Muscle of arm (tissue), 1 donor: ENCODE measurements at regions not wholly inside any gene's neighbourhood (a gene's known extent, or its start where the extent isn't known, plus 50 kb on each side); places are given as distances from the start of the nearest gene placed in this dataset.

ENCODE experiments used
- DNase-seq: peaks from one replicate; pipeline ENCODE4 v3.0.0-alpha.2; 2013

GRCh38 chr3:124489506-124489905, 240.7 kb upstream of the UMPS start:
- no peak for DNase-seq

GRCh38 chr3:124491098-124491497, 239.2 kb upstream of the UMPS start:
- DNase-seq, result no peak

GRCh38 chr3:124491875-124492274, 238.4 kb upstream of the UMPS start:
- DNase-seq, result no peak

- no peak for DNase-seq
Measured at GRCh38 chr3:124492824-124493223, 237.4 kb upstream of the UMPS start.

GRCh38 chr3:124496061-124496460, 234.2 kb upstream of the UMPS start:
- no peak for DNase-seq

- no peak for DNase-seq
Measured at GRCh38 chr3:124497487-124497886, 232.8 kb upstream of the UMPS start.

GRCh38 chr3:124498891-124499290, 231.4 kb upstream of the UMPS start:
- DNase-seq, result no peak

- no peak for DNase-seq
Measured at GRCh38 chr3:124504332-124505059, 225.8 kb upstream of the UMPS start.

- DNase-seq, result no peak
Measured at GRCh38 chr3:124509884-124510283, 220.4 kb upstream of the UMPS start.

GRCh38 chr3:124510290-124510689, 220.0 kb upstream of the UMPS start:
- DNase-seq, result no peak

GRCh38 chr3:124512881-124513609, 217.2 kb upstream of the UMPS start:
- DNase-seq, result no peak

GRCh38 chr3:124513610-124513997, 216.6 kb upstream of the UMPS start:
- no peak for DNase-seq

- no peak for DNase-seq
Measured at GRCh38 chr3:124514683-124515082, 215.6 kb upstream of the UMPS start.

GRCh38 chr3:124516333-124516732, 213.9 kb upstream of the UMPS start:
- no peak for DNase-seq

GRCh38 chr3:124517306-124517705, 212.9 kb upstream of the UMPS start:
- DNase-seq, result peak; percentile 31

GRCh38 chr3:124518350-124518749, 211.9 kb upstream of the UMPS start:
- no peak for DNase-seq

GRCh38 chr3:124519591-124520194, 210.6 kb upstream of the UMPS start:
- DNase-seq, result no peak

GRCh38 chr3:124520970-124521369, 209.3 kb upstream of the UMPS start:
- DNase-seq, result no peak

GRCh38 chr3:124522082-124522625, 208.1 kb upstream of the UMPS start:
- DNase-seq, result no peak

- no peak for DNase-seq
Measured at GRCh38 chr3:124526601-124527000, 203.7 kb upstream of the UMPS start.

- no peak for DNase-seq
Measured at GRCh38 chr3:124529826-124530571, 200.3 kb upstream of the UMPS start.

GRCh38 chr3:124530916-124531315, 199.3 kb upstream of the UMPS start:
- no peak for DNase-seq
